ENCODE measurements at regions not wholly inside any gene's neighbourhood (a gene's known extent, or its start where the extent isn't known, plus 50 kb on each side); places are given as distances from the start of the nearest gene placed in this dataset.

DNA sequence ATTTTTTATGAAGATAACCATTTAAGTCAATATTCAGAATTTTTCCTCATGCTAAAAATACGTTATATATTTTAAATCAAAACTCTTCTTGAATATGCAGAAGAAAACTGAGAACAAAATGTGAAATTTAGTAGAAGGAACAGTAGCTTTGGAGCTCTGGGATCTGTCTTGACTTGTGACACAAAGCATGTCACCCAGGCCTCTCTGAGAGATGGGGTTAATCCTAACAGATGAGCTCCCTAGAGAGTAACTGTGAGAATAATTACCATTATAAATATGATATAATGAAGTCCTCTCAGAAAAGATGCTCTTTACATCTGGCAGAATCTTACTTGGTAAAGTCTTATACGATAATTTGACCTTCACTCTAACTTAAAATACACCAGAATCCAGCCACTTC, 272.0 kb downstream of the PTPRC start:
- DNase-seq (ENCODE audit: low read depth, low spot score) (no peak), ATAC-seq (no peak)
- POLR2A ChIA-PET, result no interaction called here
- H3K36me3 ChIP-seq (ENCODE audit: control insufficient read depth, insufficient read depth, low read length), result no peaks in the 10 kb centered on the region; the same call in 1 of the 2 replicates
- intact Hi-C loops (cut with micrococcal nuclease; ENCODE audit: unreplicated experiment), result no loop called here
- H3K27me3 ChIP-seq (ENCODE audit: control insufficient read depth, insufficient read depth, low read length), result no peaks in the 10 kb centered on the region
- no peak overlapping the region for H3K27ac ChIP-seq (ENCODE audit: low read length)
- H3K4me3 ChIP-seq (ENCODE audit: low read depth in 2 of 2, low read length in 2 of 2), result no peak overlapping the region
- CTCF ChIA-PET, result no interaction called here
- no peaks in the 10 kb centered on the region for H3K9me3 ChIP-seq (ENCODE audit: control insufficient read depth, insufficient read depth, low read depth, low read length)
- in situ Hi-C loops (cut with HindIII; ENCODE audit: low pct_unique_long_range_greater_than_20kb, low sequenced_read_pairs), result no loop called here
- peaks cover 19% of the 10 kb centered on the region; the same call in 1 of the 2 replicates for H3K4me1 ChIP-seq (ENCODE audit: control insufficient read depth, insufficient read depth, low read length)
- BruUV-seq (replicated peaks), result no TSS peak
- TF ChIP-seq, protein P1, sequence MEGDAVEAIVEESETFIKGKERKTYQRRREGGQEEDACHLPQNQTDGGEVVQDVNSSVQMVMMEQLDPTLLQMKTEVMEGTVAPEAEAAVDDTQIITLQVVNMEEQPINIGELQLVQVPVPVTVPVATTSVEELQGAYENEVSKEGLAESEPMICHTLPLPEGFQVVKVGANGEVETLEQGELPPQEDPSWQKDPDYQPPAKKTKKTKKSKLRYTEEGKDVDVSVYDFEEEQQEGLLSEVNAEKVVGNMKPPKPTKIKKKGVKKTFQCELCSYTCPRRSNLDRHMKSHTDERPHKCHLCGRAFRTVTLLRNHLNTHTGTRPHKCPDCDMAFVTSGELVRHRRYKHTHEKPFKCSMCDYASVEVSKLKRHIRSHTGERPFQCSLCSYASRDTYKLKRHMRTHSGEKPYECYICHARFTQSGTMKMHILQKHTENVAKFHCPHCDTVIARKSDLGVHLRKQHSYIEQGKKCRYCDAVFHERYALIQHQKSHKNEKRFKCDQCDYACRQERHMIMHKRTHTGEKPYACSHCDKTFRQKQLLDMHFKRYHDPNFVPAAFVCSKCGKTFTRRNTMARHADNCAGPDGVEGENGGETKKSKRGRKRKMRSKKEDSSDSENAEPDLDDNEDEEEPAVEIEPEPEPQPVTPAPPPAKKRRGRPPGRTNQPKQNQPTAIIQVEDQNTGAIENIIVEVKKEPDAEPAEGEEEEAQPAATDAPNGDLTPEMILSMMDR (IDR thresholded peaks at IDR 0.05), result no peak
- TF ChIP-seq REST (IDR thresholded peaks at IDR 0.05; ENCODE audit: insufficient read depth in 1 of 2, low read depth in 2 of 2, low read length in 1 of 2), result no peak
- TF ChIP-seq TCF7L2 (IDR thresholded peaks at IDR 0.05; ENCODE audit: low read depth, low read length), result no peak
- TF ChIP-seq POLR2AphosphoS5 (IDR thresholded peaks at IDR 0.05; ENCODE audit: low read depth, low read length), result no peak
- no peak for TF ChIP-seq SIN3A (IDR thresholded peaks at IDR 0.05; ENCODE audit: borderline replicate concordance, insufficient read depth, low read depth, low read length)

DNA sequence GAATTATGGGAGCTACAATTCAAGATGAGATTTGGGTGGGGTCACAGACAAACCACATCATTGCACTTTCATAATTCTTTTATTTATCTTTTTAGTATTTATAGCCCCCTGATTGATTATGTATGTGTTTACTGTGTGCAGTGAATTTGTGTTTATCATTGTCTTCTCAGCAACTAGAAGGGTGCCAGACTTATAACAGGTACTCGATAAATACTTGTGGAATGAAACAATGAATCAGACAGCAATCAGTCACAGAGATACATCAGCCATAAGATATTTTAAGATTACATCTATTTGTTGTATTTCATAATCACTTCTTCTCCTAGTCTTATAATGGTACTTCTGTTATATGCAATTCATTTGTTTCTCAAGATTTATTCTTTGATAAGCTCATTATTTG, 273.2 kb downstream of the PTPRC start:
- POLR2A ChIA-PET, result no interaction called here
- BruUV-seq (replicated peaks), result no TSS peak
- Histone ChIP-seq H3K27ac (ENCODE audit: low read length) (no peak overlapping the region), H3K4me3 (ENCODE audit: low read depth in 2 of 2, low read length in 2 of 2) (no peak overlapping the region), H3K36me3 (ENCODE audit: control insufficient read depth, insufficient read depth, low read length) (no peaks in the 10 kb centered on the region; the same call in 1 of the 2 replicates), H3K4me1 (ENCODE audit: control insufficient read depth, insufficient read depth, low read length) (peaks cover 12% of the 10 kb centered on the region; the same call in 1 of the 2 replicates), H3K27me3 (ENCODE audit: control insufficient read depth, insufficient read depth, low read length) (no peaks in the 10 kb centered on the region), H3K9me3 (ENCODE audit: control insufficient read depth, insufficient read depth, low read depth, low read length) (no peaks in the 10 kb centered on the region)
- intact Hi-C loops (cut with micrococcal nuclease; ENCODE audit: unreplicated experiment) (no loop called here), in situ Hi-C loops (cut with HindIII; ENCODE audit: low pct_unique_long_range_greater_than_20kb, low sequenced_read_pairs) (no loop called here)
- TF ChIP-seq POLR2AphosphoS5 (IDR thresholded peaks at IDR 0.05; ENCODE audit: low read depth, low read length) (no peak), REST (IDR thresholded peaks at IDR 0.05; ENCODE audit: insufficient read depth in 1 of 2, low read depth in 2 of 2, low read length in 1 of 2) (no peak), SIN3A (IDR thresholded peaks at IDR 0.05; ENCODE audit: borderline replicate concordance, insufficient read depth, low read depth, low read length) (no peak), TCF7L2 (IDR thresholded peaks at IDR 0.05; ENCODE audit: low read depth, low read length) (no peak)
- TF ChIP-seq, protein P1 (IDR thresholded peaks at IDR 0.05), result no peak
- no peak for ATAC-seq
- DNase-seq (ENCODE audit: low read depth, low spot score), result no peak
- CTCF ChIA-PET, result no interaction called here
